ENCODE measurements at regions not wholly inside any gene's neighbourhood (a gene's known extent, or its start where the extent isn't known, plus 50 kb on each side); places are given as distances from the start of the nearest gene placed in this dataset.

DNA sequence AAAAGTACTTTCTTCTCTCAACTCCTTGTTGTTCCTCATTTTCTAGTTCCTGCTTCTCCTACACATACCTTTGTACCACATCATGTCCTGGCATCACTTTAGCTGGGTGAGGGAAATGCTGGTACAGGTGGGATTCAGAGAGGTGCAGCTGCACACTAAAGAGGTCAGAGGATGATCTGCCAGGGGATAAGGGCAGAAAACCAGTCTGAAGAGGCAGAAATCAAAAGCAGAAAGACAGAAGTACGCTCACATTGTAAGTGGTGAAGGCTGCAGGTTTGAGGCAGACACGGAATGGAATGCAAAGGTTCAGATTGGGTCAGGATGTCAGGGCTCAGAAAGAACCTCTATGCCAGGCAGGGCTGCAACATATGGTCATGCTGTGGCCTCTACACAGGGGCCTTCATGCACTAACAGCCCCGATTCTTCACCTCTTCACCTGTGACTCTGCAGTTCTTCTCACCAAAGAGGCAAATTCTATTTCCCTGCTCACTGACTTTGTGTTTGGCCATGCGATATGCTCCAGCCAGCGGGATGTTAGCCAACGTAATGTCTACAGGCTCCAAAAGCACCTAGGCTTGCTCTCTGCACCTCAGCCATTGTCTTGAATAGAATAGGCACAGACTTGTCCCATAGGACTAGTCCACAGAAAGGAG lies 373.7 kb downstream of the NXPE2 start:
- TF ChIP-seq, protein P1, sequence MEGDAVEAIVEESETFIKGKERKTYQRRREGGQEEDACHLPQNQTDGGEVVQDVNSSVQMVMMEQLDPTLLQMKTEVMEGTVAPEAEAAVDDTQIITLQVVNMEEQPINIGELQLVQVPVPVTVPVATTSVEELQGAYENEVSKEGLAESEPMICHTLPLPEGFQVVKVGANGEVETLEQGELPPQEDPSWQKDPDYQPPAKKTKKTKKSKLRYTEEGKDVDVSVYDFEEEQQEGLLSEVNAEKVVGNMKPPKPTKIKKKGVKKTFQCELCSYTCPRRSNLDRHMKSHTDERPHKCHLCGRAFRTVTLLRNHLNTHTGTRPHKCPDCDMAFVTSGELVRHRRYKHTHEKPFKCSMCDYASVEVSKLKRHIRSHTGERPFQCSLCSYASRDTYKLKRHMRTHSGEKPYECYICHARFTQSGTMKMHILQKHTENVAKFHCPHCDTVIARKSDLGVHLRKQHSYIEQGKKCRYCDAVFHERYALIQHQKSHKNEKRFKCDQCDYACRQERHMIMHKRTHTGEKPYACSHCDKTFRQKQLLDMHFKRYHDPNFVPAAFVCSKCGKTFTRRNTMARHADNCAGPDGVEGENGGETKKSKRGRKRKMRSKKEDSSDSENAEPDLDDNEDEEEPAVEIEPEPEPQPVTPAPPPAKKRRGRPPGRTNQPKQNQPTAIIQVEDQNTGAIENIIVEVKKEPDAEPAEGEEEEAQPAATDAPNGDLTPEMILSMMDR (conservative IDR thresholded peaks at IDR 0.05 in 1 of 2, IDR thresholded peaks at IDR 0.05 in 1 of 2; ENCODE audit: low read depth in 1 of 2, low read length in 2 of 2): no peak
- no peak for TF ChIP-seq EZH2 (IDR thresholded peaks at IDR 0.05; ENCODE audit: low read length, missing control alignments)
